PC-9 (cell line): ENCODE measurements at regions not wholly inside any gene's neighbourhood (a gene's known extent, or its start where the extent isn't known, plus 50 kb on each side); places are given as distances from the start of the nearest gene placed in this dataset.

Source experiments
- CTCF ChIP-seq: fragments of 200-600 bp; sonication (generic); conservative IDR thresholded peaks from 2 replicates; pipeline ENCODE4 v1.6.1; 2017; ENCODE audit warnings: mixed run types, antibody characterized with exemption, mild to moderate bottlenecking, moderate library complexity
- EZH2 ChIP-seq: fragments of 200-600 bp; sonication (generic); IDR thresholded peaks from 2 replicates; pipeline ENCODE4 v1.8.0; 2017; ENCODE audit warnings: antibody characterized with exemption, low read depth

GRCh38 chrX:5537098-5537497, 691.6 kb downstream of the NLGN4X start:
- TF ChIP-seq CTCF (no peak), EZH2 (no peak)
